ENCODE measurements at regions not wholly inside any gene's neighbourhood (a gene's known extent, or its start where the extent isn't known, plus 50 kb on each side); places are given as distances from the start of the nearest gene placed in this dataset.

- DNase-seq, result no peak
These were observed 371.9 kb downstream of the BMPER start for GRCh38 chr7:34277016-34277802.

- DNase-seq, result no peak
These were observed 372.5 kb downstream of the BMPER start for GRCh38 chr7:34277803-34278199.

GRCh38 chr7:34281260-34281659 lies 375.9 kb downstream of the BMPER start:
- no peak for DNase-seq

DNA sequence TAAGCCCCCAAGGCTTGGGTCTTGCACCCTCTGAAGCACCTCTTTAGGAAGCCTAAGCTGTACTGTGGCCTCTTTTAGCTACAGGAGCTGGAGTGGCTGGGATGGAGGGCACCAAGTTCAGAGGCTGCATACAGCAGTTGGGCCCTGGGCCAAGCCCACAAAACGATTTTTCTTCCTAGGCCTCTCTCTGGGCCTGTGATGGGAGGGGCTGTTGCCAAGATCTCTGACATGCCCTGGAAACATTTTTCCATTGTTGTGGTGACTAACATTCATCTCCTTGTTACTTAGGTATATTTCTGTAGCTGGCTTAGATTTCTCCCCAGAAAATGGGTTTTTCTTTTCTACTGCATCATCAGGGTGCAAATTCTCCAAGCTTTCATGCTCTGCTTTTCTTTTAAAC lies 375.7 kb upstream of the NPSR1 start:
- DNase-seq, result no peak

DNA sequence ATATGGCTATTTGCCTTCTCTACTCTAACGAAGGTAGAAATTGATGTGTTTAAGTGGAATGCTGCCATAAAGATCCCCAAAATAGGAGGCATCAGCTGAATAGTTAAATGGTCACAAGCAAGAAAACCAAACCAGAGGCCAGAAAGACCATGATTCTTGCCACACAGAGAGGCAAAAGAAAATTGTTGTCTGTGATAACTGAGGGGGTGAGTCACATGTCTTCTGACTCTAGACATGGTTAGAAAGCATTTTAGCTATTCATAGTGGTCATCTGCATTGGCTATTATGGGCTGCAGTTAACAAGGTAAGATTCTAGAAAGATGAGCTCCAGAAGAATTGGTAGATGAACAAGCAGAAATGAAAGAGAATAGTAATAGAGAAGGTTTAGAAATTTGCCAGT lies 361.4 kb upstream of the NPSR1 start:
- DNase-seq, result no peak

- DNase-seq, result no peak
These were observed 359.5 kb upstream of the NPSR1 start for GRCh38 chr7:34298492-34299013.

DNA sequence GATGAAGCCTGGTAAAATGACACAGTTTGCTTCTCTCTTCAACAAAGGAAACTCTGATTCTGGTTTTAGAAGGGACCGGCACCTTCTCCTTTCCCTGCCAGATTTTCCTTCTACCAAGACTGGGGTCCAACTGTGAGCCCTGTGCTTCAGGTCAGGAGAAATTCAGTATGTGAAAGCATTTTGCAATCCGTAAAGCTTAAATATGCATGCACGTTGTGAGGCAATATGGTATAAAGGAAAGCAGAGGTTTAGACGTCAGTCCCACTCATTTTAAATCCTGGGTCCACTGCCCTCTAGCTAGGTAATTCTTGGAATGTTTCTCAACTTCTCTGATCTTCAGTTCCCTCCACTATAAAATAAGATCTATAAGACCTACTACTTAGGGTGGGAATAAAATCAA lies 359.0 kb upstream of the NPSR1 start:
- no peak for DNase-seq

DNA sequence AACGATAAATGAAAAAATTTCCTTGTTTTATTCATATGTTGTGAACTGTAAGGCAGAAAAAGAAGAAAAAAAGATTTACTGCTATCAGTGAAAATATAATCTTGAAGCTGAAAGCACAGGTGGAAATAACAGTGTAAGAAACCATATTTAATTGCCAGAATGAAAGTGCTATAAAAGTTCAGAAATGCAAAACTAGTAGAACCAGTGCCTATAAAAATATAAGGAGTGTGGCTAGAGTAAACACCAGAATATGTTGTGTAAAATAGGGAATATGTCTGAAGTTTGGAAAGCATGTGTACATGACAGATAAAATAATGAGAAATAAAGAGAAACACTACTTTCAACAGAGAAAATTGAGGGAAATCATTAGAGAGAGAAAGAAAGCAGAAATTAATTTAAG lies 350.5 kb upstream of the NPSR1 start:
- DNase-seq, result no peak

DNA sequence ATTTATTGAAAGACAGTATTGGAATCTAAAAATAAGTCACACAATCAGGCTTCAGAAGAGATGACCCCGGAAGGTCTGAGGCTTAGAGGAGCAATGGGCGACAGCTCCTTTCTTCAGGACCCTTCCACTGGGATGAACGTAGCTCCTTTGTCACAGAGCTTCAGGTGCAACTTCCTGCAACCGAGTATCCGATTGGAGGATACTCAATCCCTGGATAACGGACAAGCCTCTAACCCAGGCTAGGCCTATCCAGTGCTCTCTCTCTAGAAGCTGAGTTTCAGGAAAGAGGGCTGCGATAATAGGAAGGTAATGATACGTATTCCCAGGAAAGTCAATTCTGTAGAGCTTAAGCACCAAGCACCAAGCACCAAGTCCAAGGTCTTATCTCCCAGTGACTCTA lies 349.4 kb upstream of the NPSR1 start:
- DNase-seq, result no peak

DNA sequence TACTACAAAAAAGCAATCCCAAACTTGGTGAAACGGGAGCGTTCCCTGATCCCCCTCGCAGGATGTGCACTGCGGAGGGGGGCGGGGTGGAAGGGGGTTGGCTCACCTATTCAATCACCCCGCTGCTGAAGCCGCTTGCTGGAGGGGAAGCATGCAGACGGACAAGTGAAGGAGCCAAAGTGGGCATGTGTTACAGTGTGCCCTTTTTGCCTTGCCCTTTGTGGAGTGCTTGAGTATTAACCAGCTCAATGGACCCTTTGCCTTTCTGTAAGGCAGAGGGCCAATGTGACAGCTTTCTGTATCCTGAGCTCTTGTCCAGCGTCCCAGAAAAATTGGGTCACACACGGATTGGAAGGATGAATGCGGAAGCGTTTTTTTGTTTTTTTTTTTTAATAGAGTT lies 348.9 kb upstream of the NPSR1 start:
- DNase-seq, result no peak

- no peak for DNase-seq
These were observed 348.4 kb upstream of the NPSR1 start for GRCh38 chr7:34309584-34309983.

GRCh38 chr7:34311591-34311990 lies 346.4 kb upstream of the NPSR1 start:
- no peak for DNase-seq

GRCh38 chr7:34312624-34313023 lies 345.4 kb upstream of the NPSR1 start:
- DNase-seq, result no peak

GRCh38 chr7:34313289-34313688 lies 344.7 kb upstream of the NPSR1 start:
- no peak for DNase-seq

GRCh38 chr7:34315032-34315431 lies 343.0 kb upstream of the NPSR1 start:
- no peak for DNase-seq

DNA sequence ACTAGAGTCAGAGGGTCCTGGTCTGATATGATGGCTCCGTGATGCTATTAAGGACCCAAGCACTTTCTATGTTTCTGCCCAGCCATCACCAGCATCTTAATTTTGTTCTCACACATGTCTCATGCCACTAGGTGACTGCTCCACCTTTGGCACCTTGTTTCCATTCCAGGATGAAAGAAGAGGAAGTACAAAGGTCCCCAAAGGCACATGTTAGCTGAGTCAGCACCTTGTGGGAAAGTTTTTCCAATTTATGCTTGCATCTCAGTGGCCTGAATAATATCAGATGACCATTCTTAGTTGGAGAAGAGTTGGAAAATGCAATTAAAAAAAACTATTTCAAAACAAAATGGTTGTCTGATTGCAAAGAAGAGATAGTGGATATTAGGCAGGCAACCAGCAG lies 341.0 kb upstream of the NPSR1 start:
- no peak for DNase-seq

GRCh38 chr7:34320412-34320811 lies 337.6 kb upstream of the NPSR1 start:
- no peak for DNase-seq

- peak; percentile 23 for DNase-seq
These were observed 336.9 kb upstream of the NPSR1 start for GRCh38 chr7:34320926-34321661.

GRCh38 chr7:34322841-34323240 lies 335.2 kb upstream of the NPSR1 start:
- DNase-seq, result no peak

DNA sequence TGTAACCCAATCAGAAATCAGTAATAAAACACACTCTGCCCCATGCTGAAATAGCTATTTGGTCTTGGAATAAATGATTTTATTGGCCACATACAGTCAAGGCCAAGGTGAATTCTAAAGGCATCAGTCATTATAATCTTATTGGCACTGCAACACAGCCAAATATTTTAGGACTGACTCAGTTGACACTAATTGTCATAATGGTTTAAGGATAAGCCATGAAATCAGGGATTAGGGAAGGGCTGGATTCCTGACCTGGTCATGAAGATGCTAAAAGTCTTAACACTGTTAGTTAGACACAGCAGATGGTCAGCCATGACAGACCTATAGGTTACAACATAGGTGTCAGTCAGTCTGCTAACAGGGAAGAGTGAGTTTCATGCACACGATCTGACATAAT lies 330.3 kb upstream of the NPSR1 start:
- DNase-seq, result no peak

GRCh38 chr7:34330308-34330707 lies 327.7 kb upstream of the NPSR1 start:
- DNase-seq, result no peak

DNA sequence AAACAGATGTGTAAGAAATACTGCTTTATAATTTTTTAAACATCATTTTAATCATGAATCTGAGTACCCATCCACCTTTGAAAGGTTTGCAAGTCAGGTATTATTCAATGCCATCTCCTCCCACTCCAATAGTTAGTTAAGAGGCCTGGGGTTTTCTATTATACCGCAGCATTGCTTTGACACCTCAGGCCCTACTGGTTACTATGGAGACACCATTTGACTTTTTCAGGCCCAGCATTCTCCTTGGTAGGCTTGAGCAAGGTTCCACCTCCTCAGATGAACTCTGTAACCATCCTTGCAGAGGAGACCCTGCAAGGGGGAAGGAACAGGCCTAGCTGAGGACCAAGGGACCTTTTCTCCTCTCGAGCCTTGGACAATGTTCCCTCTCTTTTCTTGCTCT lies 326.9 kb upstream of the NPSR1 start:
- DNase-seq, result no peak

- no peak for DNase-seq
These were observed 326.0 kb upstream of the NPSR1 start for GRCh38 chr7:34332006-34332405.

- DNase-seq, result no peak
These were observed 324.8 kb upstream of the NPSR1 start for GRCh38 chr7:34333184-34333583.
